GM12891 (cell line): ENCODE measurements at regions not wholly inside any gene's neighbourhood (a gene's known extent, or its start where the extent isn't known, plus 50 kb on each side); places are given as distances from the start of the nearest gene placed in this dataset.

Experiments used
- POLR2A ChIP-seq: IDR thresholded peaks from 2 replicates; pipeline ENCODE4 v1.6.1; 2011; ENCODE audit warnings: low read depth, low read length, control low read depth
- POLR2AphosphoS5 ChIP-seq: IDR thresholded peaks from 2 replicates; pipeline ENCODE4 v1.6.1; 2011; ENCODE audit warnings: low read depth, low read length, control low read depth
- POU2F2 ChIP-seq: IDR thresholded peaks from 2 replicates; pipeline ENCODE4 v1.6.1; 2011; ENCODE audit warnings: low read depth, mild to moderate bottlenecking, control low read depth, low read length, moderate library complexity
- SPI1 ChIP-seq: IDR thresholded peaks from 2 replicates; pipeline ENCODE4 v1.6.1; 2011; ENCODE audit warnings: low read depth, low read length, control low read depth
- TAF1 ChIP-seq: IDR thresholded peaks from 2 replicates; pipeline ENCODE4 v1.6.1; 2011; ENCODE audit warnings: low read depth, low read length, control low read depth

DNA sequence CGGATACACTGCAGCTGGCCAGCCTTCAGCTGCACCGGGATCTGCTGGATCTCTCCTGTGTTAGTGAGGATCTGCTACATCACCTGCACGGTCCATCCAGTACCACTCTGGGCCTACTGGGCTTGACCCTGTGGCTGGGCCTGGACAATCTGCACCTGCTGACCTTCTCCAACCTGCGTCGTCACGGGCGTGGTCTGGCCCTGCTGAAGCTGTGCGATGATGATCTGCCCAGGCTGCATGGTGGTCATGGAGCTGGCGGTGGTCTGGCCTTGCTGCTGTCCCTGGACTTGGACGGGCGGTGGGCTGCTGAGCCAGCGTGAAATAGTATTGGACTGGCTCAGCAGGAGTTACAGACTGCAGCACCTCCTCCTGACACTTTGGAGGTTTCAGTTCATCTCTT, 137.1 kb upstream of the GAS1 start:
- no peak for TF ChIP-seq POLR2AphosphoS5
- no peak for TF ChIP-seq POLR2A
- TF ChIP-seq TAF1, result no peak
- TF ChIP-seq SPI1, result no peak
- TF ChIP-seq POU2F2, result no peak
